Tibial nerve (tissue), 4 donors: ENCODE measurements at regions not wholly inside any gene's neighbourhood (a gene's known extent, or its start where the extent isn't known, plus 50 kb on each side); places are given as distances from the start of the nearest gene placed in this dataset.

ENCODE experiments used
- DNase-seq, 2 donors: peaks; one replicate each; pipeline ENCODE4 v3.0.0-alpha.2; 2019; ENCODE audit warnings: low spot score in 2 of 2
- H3K27ac ChIP-seq, 4 donors: fragments of 200-600 bp; sonication (generic) in 3 of 4; one replicate each; pipeline ENCODE4 v1.5.1; 2017 to 2019; ENCODE audit warnings: mild to moderate bottlenecking in 1 of 4
- H3K27me3 ChIP-seq, 2 donors: fragments of 200-600 bp; sonication (generic) in 1 of 2; one replicate each; pipeline versions ENCODE4 v1.5.1 to v1.6.0; 2017 to 2019
- H3K36me3 ChIP-seq, 3 donors: fragments of 200-600 bp; sonication (generic); one replicate each; pipeline ENCODE4 v1.5.1; 2018 to 2019
- H3K4me1 ChIP-seq, 4 donors: fragments of 200-600 bp; sonication (generic) in 3 of 4; one replicate each; pipeline ENCODE4 v1.5.1; 2017 to 2019
- H3K4me3 ChIP-seq, 4 donors: fragments of 200-600 bp; sonication (generic) in 3 of 4; one replicate each; pipeline ENCODE4 v1.5.1; 2017 to 2019; ENCODE audit warnings: mild to moderate bottlenecking in 1 of 4, moderate library complexity in 1 of 4
- H3K9me3 ChIP-seq, 4 donors: fragments of 200-600 bp; sonication (generic) in 3 of 4; one replicate each; pipeline ENCODE4 v1.5.1; 2017 to 2019
- EP300 ChIP-seq, 2 donors: sonication (generic); formaldehyde crosslinking; IDR thresholded peaks; one replicate each; pipeline ENCODE4 v1.6.1; 2017; ENCODE audit warnings: antibody characterized with exemption in 2 of 2, mild to moderate bottlenecking in 1 of 2
- POLR2A ChIP-seq, 2 donors: fragments of 450-650 bp; IDR thresholded peaks; one replicate each; pipeline ENCODE4 v1.6.1; 2017; ENCODE audit warnings: antibody characterized with exemption in 2 of 2, mild to moderate bottlenecking in 2 of 2, moderate library complexity in 2 of 2
- WGBS, 2 donors: methylation state at CpG; one replicate each; pipeline ENCODE4 v1.1.5; 2018; 5-methylcytosine and 5-hydroxymethylcytosine counted together
- TF ChIP-seq, protein P1 (sequence below), 5 experiments: fragments of 200-600 bp in 3 of 5; fragments of 450-650 bp in 2 of 5; sonication (generic) in 3 of 5; IDR thresholded peaks; one replicate each; pipeline ENCODE4 v1.5.1; 2016 to 2019; ENCODE audit warnings: antibody characterized with exemption in 5 of 5, mild to moderate bottlenecking in 3 of 5, moderate library complexity in 2 of 5

DNA sequence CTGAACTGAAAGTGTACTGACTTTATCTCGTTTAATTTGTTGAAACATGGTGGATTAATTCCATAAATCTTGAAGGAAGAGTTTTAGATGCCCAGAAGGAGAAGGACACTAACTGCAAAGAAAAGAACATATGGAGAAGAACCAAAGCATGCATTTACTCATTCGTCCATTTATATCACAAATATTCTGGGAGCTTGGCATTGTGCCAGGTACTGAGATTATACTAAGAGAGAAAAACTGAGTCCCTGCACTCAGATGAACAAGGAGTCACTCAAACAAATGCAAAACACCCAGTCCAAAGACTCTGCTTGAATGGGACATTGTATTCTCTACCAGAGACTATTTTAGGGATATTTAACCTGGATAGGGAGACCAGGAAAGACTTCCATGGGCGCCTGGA is 588.0 kb upstream of the MGMT start:
- H3K27me3 ChIP-seq = no peaks in the 10 kb centered on the region
- H3K9me3 ChIP-seq = no peaks in the 10 kb centered on the region
- no peak overlapping the region for H3K27ac ChIP-seq
- DNase-seq = no peak
- TF ChIP-seq POLR2A (IDR thresholded peaks at IDR 0.05) (no peak), EP300 (IDR thresholded peaks at IDR 0.05) (no peak)
- TF ChIP-seq, protein P1, sequence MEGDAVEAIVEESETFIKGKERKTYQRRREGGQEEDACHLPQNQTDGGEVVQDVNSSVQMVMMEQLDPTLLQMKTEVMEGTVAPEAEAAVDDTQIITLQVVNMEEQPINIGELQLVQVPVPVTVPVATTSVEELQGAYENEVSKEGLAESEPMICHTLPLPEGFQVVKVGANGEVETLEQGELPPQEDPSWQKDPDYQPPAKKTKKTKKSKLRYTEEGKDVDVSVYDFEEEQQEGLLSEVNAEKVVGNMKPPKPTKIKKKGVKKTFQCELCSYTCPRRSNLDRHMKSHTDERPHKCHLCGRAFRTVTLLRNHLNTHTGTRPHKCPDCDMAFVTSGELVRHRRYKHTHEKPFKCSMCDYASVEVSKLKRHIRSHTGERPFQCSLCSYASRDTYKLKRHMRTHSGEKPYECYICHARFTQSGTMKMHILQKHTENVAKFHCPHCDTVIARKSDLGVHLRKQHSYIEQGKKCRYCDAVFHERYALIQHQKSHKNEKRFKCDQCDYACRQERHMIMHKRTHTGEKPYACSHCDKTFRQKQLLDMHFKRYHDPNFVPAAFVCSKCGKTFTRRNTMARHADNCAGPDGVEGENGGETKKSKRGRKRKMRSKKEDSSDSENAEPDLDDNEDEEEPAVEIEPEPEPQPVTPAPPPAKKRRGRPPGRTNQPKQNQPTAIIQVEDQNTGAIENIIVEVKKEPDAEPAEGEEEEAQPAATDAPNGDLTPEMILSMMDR (IDR thresholded peaks at IDR 0.05) = no peak
- H3K4me3 ChIP-seq = no peak overlapping the region
- no peaks in the 10 kb centered on the region for H3K36me3 ChIP-seq
- no peaks in the 10 kb centered on the region for H3K4me1 ChIP-seq
- WGBS, 2 donors = 52 to 61% methylated on average over 3 of the region's 3 CpGs

DNA sequence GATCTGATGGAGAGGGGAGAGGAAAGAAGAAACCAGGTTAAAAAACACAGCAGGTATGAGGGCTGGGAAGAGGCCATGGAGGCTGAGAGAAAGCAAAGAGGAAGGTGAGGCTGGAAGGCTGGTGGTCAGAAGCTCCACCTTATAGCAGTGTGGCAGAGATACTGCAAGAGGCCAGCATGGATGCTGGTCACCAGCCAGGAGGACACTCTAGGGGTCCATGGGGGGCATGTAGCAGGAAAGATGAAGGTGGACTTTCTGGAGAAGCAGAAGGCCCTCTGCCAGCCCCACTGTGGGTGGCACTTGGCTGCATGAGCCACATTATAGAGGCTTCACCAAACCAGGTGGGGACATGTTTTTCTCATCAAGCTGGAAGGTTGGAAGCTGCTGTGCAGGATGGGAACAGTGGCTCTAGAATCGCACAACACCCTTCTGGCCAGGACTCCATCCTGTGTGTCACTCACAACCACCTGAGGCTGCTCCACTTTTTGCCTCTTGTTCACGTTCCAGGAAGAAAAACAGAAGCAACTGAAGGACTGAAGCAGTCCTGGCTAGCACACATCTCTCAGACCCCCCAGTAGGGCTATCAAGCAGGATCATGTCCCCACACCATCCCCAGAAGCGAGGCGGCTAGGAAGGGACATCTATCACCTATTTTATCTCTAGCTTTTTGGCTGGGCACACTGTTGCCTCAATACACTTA is 587.5 kb upstream of the MGMT start:
- DNase-seq = no peak
- no peaks in the 10 kb centered on the region for H3K4me1 ChIP-seq
- TF ChIP-seq EP300 (IDR thresholded peaks at IDR 0.05) (no peak), POLR2A (IDR thresholded peaks at IDR 0.05) (no peak)
- TF ChIP-seq, protein P1 (IDR thresholded peaks at IDR 0.05) = no peak
- 78 to 88% methylated on average over 4 of the region's 4 CpGs for WGBS, 2 donors
- H3K4me3 ChIP-seq = no peak overlapping the region
- no peaks in the 10 kb centered on the region for H3K9me3 ChIP-seq
- no peaks in the 10 kb centered on the region for H3K36me3 ChIP-seq
- H3K27ac ChIP-seq = no peak overlapping the region
- no peaks in the 10 kb centered on the region for H3K27me3 ChIP-seq

DNA sequence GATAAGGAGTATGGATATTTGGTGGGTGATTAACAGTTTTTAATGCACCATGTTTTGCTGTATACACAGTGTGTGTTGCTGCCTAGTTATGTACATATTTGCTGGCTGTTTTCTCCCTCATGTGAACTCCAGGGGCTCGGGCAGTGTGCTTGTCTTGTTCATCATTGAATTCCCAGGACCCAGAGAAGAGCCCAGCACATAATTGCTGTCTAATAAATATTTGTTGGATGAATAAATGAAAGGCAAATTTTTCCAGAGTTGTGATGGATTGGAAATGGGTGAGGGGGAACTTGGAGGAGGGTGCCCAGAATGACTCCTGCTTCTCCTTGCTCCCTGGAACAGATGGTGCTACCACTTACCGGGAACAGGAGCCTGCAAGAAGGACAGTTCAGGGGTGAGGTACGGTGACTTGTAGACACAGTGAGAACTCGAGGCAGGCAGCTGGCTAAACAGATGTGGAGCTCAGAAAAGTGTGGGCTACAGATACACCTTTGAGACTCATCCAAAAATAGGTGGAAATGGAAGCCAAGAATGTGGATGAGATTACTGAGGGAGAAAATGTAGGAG is 586.8 kb upstream of the MGMT start:
- Histone ChIP-seq H3K4me3 (no peak overlapping the region), H3K9me3 (no peaks in the 10 kb centered on the region), H3K27ac (no peak overlapping the region), H3K36me3 (no peaks in the 10 kb centered on the region), H3K27me3 (no peaks in the 10 kb centered on the region), H3K4me1 (no peaks in the 10 kb centered on the region)
- no peak for DNase-seq
- 55 to 57% methylated on average over 4 of the region's 4 CpGs for WGBS, 2 donors
- TF ChIP-seq, protein P1 (IDR thresholded peaks at IDR 0.05) = no peak
- TF ChIP-seq POLR2A (IDR thresholded peaks at IDR 0.05) (no peak), EP300 (IDR thresholded peaks at IDR 0.05) (no peak)

DNA sequence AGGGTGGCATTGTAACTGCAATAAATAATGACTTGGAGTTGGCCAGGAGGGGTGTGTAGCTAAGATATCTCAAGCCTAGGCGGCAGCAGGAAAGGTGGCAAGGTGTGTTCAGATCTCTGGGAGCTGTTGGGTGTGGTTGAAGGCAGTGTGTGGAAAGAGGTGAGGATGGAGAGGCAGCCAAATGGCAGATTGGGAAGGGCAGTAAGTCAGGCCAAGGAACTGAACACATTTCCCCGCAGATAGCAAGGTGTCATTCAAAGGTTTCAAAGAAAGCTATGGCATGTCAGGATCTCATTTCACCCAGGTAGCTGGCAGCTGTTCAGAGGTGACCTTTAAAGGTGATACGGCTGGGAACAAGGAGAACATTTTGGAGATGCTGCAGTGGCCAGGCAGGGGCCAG is 586.0 kb upstream of the MGMT start:
- WGBS, 2 donors = 91 to 94% methylated on average over 3 of the region's 3 CpGs

More for the DNA sequence above, 586.0 kb upstream of the MGMT start:
- no peak for DNase-seq
- no peak overlapping the region for H3K27ac ChIP-seq
- no peaks in the 10 kb centered on the region for H3K4me1 ChIP-seq
- H3K9me3 ChIP-seq = no peaks in the 10 kb centered on the region
- H3K36me3 ChIP-seq = no peaks in the 10 kb centered on the region
- no peak for TF ChIP-seq POLR2A (IDR thresholded peaks at IDR 0.05)
- no peak for TF ChIP-seq EP300 (IDR thresholded peaks at IDR 0.05)
- TF ChIP-seq, protein P1 (IDR thresholded peaks at IDR 0.05) = no peak
- no peak overlapping the region for H3K4me3 ChIP-seq
- no peaks in the 10 kb centered on the region for H3K27me3 ChIP-seq
